RWPE2 (cell line): ENCODE measurements at regions not wholly inside any gene's neighbourhood (a gene's known extent, or its start where the extent isn't known, plus 50 kb on each side); places are given as distances from the start of the nearest gene placed in this dataset.

Source experiments
- ATAC-seq: fragments of 200-7000 bp; cut with Tn5 transposase; 3 replicates; pipeline ENCODE4 v1.9.1; 2021; ENCODE audit warnings: low read depth
- DNase-seq: peaks from one replicate; pipeline ENCODE4 v3.0.0-alpha.2; 2020; ENCODE audit warnings: low spot score
- H3K27ac ChIP-seq: fragments of 450-650 bp; 2 replicates; pipeline ENCODE4 v1.5.1; 2017; ENCODE audit warnings: mild to moderate bottlenecking; ENCODE audit not compliant: poor library complexity, severe bottlenecking
- H3K27me3 ChIP-seq: fragments of 250-450 bp; sonication (Bioruptor Pico); 2 replicates; pipeline ENCODE4 v1.5.1; 2021; ENCODE audit warnings: mild to moderate bottlenecking, moderate library complexity; ENCODE audit not compliant: insufficient read depth, poor library complexity, severe bottlenecking
- H3K36me3 ChIP-seq: fragments of 250-450 bp; sonication (Bioruptor Pico); 2 replicates; pipeline ENCODE4 v1.5.1; 2020; ENCODE audit warnings: low read depth, mild to moderate bottlenecking, moderate library complexity
- H3K4me1 ChIP-seq: fragments of 250-450 bp; sonication (Bioruptor Pico); 2 replicates; pipeline ENCODE4 v1.5.1; 2021; ENCODE audit warnings: mild to moderate bottlenecking, moderate library complexity; ENCODE audit not compliant: insufficient read depth, poor library complexity, severe bottlenecking
- H3K4me3 ChIP-seq: fragments of 250-450 bp; sonication (Bioruptor Pico); 2 replicates; pipeline ENCODE4 v1.5.1; 2021; ENCODE audit warnings: mild to moderate bottlenecking, moderate library complexity; ENCODE audit not compliant: severe bottlenecking
- H3K9me3 ChIP-seq: fragments of 250-450 bp; sonication (Bioruptor Pico); 2 replicates; pipeline ENCODE4 v1.5.1; 2021; ENCODE audit warnings: mild to moderate bottlenecking, moderate library complexity; ENCODE audit not compliant: severe bottlenecking
- CTCF ChIP-seq: fragments of 450-650 bp; IDR thresholded peaks from one replicate; pipeline ENCODE4 v1.5.1; 2017; ENCODE audit warnings: mild to moderate bottlenecking, moderate library complexity; ENCODE audit not compliant: poor library complexity, severe bottlenecking

GRCh38 chr1:29500651-29501050 is 264.3 kb downstream of the PTPRU start:
- TF ChIP-seq CTCF: no peak
- no peak overlapping the region for H3K27ac ChIP-seq
- ATAC-seq (no peak), DNase-seq (no peak)
- no peaks in the 10 kb centered on the region for H3K36me3 ChIP-seq
- H3K4me3 ChIP-seq: no peak overlapping the region
- H3K9me3 ChIP-seq: no peaks in the 10 kb centered on the region
- no peaks in the 10 kb centered on the region for H3K27me3 ChIP-seq
- no peaks in the 10 kb centered on the region for H3K4me1 ChIP-seq

GRCh38 chr1:29500041-29500440 is 263.7 kb downstream of the PTPRU start:
- H3K9me3 ChIP-seq: no peaks in the 10 kb centered on the region
- no peak overlapping the region for H3K27ac ChIP-seq
- no peak overlapping the region for H3K4me3 ChIP-seq
- TF ChIP-seq CTCF: no peak
- no peaks in the 10 kb centered on the region for H3K4me1 ChIP-seq
- H3K27me3 ChIP-seq: no peaks in the 10 kb centered on the region
- ATAC-seq (no peak), DNase-seq (no peak)
- no peaks in the 10 kb centered on the region for H3K36me3 ChIP-seq

GRCh38 chr1:29499104-29499650 is 262.9 kb downstream of the PTPRU start:
- DNase-seq: no peak
- ATAC-seq: no peak
- Histone ChIP-seq H3K4me3 (no peak overlapping the region), H3K9me3 (no peaks in the 10 kb centered on the region), H3K27ac (no peak overlapping the region), H3K27me3 (no peaks in the 10 kb centered on the region), H3K36me3 (no peaks in the 10 kb centered on the region), H3K4me1 (no peaks in the 10 kb centered on the region)
- TF ChIP-seq CTCF: no peak

GRCh38 chr1:29498126-29499103 is 262.1 kb downstream of the PTPRU start:
- Histone ChIP-seq H3K4me1 (no peaks in the 10 kb centered on the region), H3K4me3 (no peak overlapping the region), H3K36me3 (no peaks in the 10 kb centered on the region), H3K27ac (no peak overlapping the region), H3K27me3 (no peaks in the 10 kb centered on the region), H3K9me3 (no peaks in the 10 kb centered on the region)
- ATAC-seq (peak; percentile 72), DNase-seq (no peak)
- TF ChIP-seq CTCF: no peak
